ENCODE measurements at regions not wholly inside any gene's neighbourhood (a gene's known extent, or its start where the extent isn't known, plus 50 kb on each side); places are given as distances from the start of the nearest gene placed in this dataset.

DNA sequence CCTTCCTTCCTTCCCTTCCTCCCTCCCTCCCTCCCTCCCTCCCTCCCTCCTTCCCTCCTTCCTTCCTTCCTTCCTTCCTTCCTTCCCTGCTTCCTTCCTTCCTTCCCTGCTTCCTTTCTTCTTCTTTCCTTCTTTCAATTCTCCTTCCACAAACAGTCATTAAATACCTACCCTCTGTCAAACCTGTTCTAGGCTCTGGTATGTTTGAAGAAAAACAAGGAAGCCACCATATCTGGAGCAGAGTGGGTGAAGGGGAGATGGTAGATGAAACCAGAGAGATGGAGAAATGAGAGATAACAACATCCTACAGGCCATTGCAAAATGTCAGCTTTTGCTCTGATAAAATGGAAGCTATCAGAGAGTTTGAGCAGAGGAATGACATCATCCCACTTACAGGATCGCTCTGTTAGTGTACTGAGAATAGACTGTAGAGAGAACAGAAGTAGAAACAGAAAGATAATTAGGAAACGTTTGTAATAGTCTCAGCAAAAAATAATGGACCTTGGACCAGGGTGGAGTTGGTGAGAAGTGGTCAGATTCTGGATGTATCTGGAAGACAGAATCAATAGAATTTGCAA, 334.0 kb downstream of the STIM2 start:
- TF ChIP-seq, protein P1, sequence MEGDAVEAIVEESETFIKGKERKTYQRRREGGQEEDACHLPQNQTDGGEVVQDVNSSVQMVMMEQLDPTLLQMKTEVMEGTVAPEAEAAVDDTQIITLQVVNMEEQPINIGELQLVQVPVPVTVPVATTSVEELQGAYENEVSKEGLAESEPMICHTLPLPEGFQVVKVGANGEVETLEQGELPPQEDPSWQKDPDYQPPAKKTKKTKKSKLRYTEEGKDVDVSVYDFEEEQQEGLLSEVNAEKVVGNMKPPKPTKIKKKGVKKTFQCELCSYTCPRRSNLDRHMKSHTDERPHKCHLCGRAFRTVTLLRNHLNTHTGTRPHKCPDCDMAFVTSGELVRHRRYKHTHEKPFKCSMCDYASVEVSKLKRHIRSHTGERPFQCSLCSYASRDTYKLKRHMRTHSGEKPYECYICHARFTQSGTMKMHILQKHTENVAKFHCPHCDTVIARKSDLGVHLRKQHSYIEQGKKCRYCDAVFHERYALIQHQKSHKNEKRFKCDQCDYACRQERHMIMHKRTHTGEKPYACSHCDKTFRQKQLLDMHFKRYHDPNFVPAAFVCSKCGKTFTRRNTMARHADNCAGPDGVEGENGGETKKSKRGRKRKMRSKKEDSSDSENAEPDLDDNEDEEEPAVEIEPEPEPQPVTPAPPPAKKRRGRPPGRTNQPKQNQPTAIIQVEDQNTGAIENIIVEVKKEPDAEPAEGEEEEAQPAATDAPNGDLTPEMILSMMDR (conservative IDR thresholded peaks at IDR 0.05; ENCODE audit: low read depth in 2 of 2), result no peak
- TF ChIP-seq, protein P2, sequence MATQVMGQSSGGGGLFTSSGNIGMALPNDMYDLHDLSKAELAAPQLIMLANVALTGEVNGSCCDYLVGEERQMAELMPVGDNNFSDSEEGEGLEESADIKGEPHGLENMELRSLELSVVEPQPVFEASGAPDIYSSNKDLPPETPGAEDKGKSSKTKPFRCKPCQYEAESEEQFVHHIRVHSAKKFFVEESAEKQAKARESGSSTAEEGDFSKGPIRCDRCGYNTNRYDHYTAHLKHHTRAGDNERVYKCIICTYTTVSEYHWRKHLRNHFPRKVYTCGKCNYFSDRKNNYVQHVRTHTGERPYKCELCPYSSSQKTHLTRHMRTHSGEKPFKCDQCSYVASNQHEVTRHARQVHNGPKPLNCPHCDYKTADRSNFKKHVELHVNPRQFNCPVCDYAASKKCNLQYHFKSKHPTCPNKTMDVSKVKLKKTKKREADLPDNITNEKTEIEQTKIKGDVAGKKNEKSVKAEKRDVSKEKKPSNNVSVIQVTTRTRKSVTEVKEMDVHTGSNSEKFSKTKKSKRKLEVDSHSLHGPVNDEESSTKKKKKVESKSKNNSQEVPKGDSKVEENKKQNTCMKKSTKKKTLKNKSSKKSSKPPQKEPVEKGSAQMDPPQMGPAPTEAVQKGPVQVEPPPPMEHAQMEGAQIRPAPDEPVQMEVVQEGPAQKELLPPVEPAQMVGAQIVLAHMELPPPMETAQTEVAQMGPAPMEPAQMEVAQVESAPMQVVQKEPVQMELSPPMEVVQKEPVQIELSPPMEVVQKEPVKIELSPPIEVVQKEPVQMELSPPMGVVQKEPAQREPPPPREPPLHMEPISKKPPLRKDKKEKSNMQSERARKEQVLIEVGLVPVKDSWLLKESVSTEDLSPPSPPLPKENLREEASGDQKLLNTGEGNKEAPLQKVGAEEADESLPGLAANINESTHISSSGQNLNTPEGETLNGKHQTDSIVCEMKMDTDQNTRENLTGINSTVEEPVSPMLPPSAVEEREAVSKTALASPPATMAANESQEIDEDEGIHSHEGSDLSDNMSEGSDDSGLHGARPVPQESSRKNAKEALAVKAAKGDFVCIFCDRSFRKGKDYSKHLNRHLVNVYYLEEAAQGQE (IDR thresholded peaks at IDR 0.05; ENCODE audit: unreplicated experiment), result no peak
- no peak for TF ChIP-seq EZH2 (IDR thresholded peaks at IDR 0.05; ENCODE audit: low read depth, unreplicated experiment)
- TF ChIP-seq, protein P3, sequence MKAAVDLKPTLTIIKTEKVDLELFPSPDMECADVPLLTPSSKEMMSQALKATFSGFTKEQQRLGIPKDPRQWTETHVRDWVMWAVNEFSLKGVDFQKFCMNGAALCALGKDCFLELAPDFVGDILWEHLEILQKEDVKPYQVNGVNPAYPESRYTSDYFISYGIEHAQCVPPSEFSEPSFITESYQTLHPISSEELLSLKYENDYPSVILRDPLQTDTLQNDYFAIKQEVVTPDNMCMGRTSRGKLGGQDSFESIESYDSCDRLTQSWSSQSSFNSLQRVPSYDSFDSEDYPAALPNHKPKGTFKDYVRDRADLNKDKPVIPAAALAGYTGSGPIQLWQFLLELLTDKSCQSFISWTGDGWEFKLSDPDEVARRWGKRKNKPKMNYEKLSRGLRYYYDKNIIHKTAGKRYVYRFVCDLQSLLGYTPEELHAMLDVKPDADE (IDR thresholded peaks at IDR 0.05), result no peak
- no peak for TF ChIP-seq CREB1 (CRISPR knock-in tag; IDR thresholded peaks at IDR 0.05; ENCODE audit: low read depth)
- no peak for TF ChIP-seq POLR2AphosphoS5 (IDR thresholded peaks at IDR 0.05; ENCODE audit: low read depth)
- no peak for TF ChIP-seq EZH2phosphoT487 (IDR thresholded peaks at IDR 0.05; ENCODE audit: unreplicated experiment)
- no peak for TF ChIP-seq ZNF114 (CRISPR knock-in tag; IDR thresholded peaks at IDR 0.05)
- TF ChIP-seq JUNB (IDR thresholded peaks at IDR 0.05; ENCODE audit: unreplicated experiment), result no peak
- TF ChIP-seq, protein P4, sequence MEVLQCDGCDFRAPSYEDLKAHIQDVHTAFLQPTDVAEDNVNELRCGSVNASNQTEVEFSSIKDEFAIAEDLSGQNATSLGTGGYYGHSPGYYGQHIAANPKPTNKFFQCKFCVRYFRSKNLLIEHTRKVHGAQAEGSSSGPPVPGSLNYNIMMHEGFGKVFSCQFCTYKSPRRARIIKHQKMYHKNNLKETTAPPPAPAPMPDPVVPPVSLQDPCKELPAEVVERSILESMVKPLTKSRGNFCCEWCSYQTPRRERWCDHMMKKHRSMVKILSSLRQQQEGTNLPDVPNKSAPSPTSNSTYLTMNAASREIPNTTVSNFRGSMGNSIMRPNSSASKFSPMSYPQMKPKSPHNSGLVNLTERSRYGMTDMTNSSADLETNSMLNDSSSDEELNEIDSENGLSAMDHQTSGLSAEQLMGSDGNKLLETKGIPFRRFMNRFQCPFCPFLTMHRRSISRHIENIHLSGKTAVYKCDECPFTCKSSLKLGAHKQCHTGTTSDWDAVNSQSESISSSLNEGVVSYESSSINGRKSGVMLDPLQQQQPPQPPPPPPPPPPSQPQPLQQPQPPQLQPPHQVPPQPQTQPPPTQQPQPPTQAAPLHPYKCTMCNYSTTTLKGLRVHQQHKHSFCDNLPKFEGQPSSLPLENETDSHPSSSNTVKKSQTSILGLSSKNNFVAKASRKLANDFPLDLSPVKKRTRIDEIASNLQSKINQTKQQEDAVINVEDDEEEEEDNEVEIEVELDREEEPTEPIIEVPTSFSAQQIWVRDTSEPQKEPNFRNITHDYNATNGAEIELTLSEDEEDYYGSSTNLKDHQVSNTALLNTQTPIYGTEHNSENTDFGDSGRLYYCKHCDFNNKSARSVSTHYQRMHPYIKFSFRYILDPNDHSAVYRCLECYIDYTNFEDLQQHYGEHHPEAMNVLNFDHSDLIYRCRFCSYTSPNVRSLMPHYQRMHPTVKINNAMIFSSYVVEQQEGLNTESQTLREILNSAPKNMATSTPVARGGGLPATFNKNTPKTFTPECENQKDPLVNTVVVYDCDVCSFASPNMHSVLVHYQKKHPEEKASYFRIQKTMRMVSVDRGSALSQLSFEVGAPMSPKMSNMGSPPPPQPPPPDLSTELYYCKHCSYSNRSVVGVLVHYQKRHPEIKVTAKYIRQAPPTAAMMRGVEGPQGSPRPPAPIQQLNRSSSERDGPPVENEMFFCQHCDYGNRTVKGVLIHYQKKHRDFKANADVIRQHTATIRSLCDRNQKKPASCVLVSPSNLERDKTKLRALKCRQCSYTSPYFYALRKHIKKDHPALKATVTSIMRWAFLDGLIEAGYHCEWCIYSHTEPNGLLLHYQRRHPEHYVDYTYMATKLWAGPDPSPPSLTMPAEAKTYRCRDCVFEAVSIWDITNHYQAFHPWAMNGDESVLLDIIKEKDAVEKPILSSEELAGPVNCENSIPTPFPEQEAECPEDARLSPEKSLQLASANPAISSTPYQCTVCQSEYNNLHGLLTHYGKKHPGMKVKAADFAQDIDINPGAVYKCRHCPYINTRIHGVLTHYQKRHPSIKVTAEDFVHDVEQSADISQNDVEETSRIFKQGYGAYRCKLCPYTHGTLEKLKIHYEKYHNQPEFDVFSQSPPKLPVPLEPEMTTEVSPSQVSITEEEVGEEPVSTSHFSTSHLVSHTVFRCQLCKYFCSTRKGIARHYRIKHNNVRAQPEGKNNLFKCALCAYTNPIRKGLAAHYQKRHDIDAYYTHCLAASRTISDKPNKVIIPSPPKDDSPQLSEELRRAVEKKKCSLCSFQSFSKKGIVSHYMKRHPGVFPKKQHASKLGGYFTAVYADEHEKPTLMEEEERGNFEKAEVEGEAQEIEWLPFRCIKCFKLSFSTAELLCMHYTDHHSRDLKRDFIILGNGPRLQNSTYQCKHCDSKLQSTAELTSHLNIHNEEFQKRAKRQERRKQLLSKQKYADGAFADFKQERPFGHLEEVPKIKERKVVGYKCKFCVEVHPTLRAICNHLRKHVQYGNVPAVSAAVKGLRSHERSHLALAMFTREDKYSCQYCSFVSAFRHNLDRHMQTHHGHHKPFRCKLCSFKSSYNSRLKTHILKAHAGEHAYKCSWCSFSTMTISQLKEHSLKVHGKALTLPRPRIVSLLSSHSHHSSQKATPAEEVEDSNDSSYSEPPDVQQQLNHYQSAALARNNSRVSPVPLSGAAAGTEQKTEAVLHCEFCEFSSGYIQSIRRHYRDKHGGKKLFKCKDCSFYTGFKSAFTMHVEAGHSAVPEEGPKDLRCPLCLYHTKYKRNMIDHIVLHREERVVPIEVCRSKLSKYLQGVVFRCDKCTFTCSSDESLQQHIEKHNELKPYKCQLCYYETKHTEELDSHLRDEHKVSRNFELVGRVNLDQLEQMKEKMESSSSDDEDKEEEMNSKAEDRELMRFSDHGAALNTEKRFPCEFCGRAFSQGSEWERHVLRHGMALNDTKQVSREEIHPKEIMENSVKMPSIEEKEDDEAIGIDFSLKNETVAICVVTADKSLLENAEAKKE (CRISPR knock-in tag; IDR thresholded peaks at IDR 0.05), result no peak
